ENCODE measurements at regions not wholly inside any gene's neighbourhood (a gene's known extent, or its start where the extent isn't known, plus 50 kb on each side); places are given as distances from the start of the nearest gene placed in this dataset.
"Not testable (repeated sequence)": the region's sequence is repeated elsewhere in the genome, so short reads cannot be mapped to it uniquely, and the experiment has no call there.

GRCh38 chr20:40634891-40635290 lies 54.1 kb downstream of the MAFB start:
- peak in 1 of 2 donors; percentile 1 for DNase-seq (ENCODE audit: low spot score in 2 of 2)
- peaks cover 2% of the 10 kb centered on the region for H3K36me3 Mint-ChIP-seq
- H3K27ac Mint-ChIP-seq, result no peak overlapping the region
- H3K9me3 Mint-ChIP-seq, result peaks cover 3% of the 10 kb centered on the region
- H3K4me3 Mint-ChIP-seq, result no peak overlapping the region
- H3K27me3 Mint-ChIP-seq, result peaks cover 10% of the 10 kb centered on the region
- H3K4me1 Mint-ChIP-seq, result no peaks in the 10 kb centered on the region
- no peak for ATAC-seq (ENCODE audit: low read depth)

GRCh38 chr20:40633123-40633850 lies 55.7 kb downstream of the MAFB start:
- H3K4me1 Mint-ChIP-seq, result no peaks in the 10 kb centered on the region
- no peak for ATAC-seq (ENCODE audit: low read depth)
- H3K4me3 Mint-ChIP-seq, result no peak overlapping the region
- no peaks in the 10 kb centered on the region for H3K36me3 Mint-ChIP-seq
- no peak overlapping the region for H3K27ac Mint-ChIP-seq
- peaks cover 1% of the 10 kb centered on the region for H3K27me3 Mint-ChIP-seq
- no peak for DNase-seq (ENCODE audit: low spot score in 2 of 2)
- no peaks in the 10 kb centered on the region for H3K9me3 Mint-ChIP-seq

GRCh38 chr20:40632346-40632976 lies 56.6 kb downstream of the MAFB start:
- no peaks in the 10 kb centered on the region for H3K4me1 Mint-ChIP-seq
- no peak for ATAC-seq (ENCODE audit: low read depth)
- peaks cover 4% of the 10 kb centered on the region for H3K27me3 Mint-ChIP-seq
- H3K27ac Mint-ChIP-seq, result no peak overlapping the region
- no peaks in the 10 kb centered on the region for H3K36me3 Mint-ChIP-seq
- H3K9me3 Mint-ChIP-seq, result peaks cover 2% of the 10 kb centered on the region
- DNase-seq (ENCODE audit: low spot score in 2 of 2), result peak in 1 of 2 donors; percentile 5
- H3K4me3 Mint-ChIP-seq, result no peak overlapping the region

- H3K4me1 Mint-ChIP-seq, result no peaks in the 10 kb centered on the region
- no peaks in the 10 kb centered on the region for H3K36me3 Mint-ChIP-seq
- no peak for DNase-seq (ENCODE audit: low spot score in 2 of 2)
- H3K27ac Mint-ChIP-seq, result no peak overlapping the region
- H3K27me3 Mint-ChIP-seq, result peaks cover 5% of the 10 kb centered on the region
- ATAC-seq (ENCODE audit: low read depth), result no peak
- H3K9me3 Mint-ChIP-seq, result peaks cover 5% of the 10 kb centered on the region
- H3K4me3 Mint-ChIP-seq, result no peak overlapping the region
These were observed 57.9 kb downstream of the MAFB start for GRCh38 chr20:40631119-40631631.

GRCh38 chr20:40630713-40631112 lies 58.3 kb downstream of the MAFB start:
- ATAC-seq (ENCODE audit: low read depth), result no peak
- Mint-ChIP-seq H3K27me3 (peaks cover 5% of the 10 kb centered on the region), H3K27ac (no peak overlapping the region), H3K9me3 (peaks cover 7% of the 10 kb centered on the region), H3K4me3 (no peak overlapping the region), H3K4me1 (no peaks in the 10 kb centered on the region), H3K36me3 (no peaks in the 10 kb centered on the region)
- DNase-seq (ENCODE audit: low spot score in 2 of 2), result no peak

GRCh38 chr20:40630099-40630498 lies 58.9 kb downstream of the MAFB start:
- Mint-ChIP-seq H3K27me3 (peaks cover 5% of the 10 kb centered on the region), H3K9me3 (peaks cover 7% of the 10 kb centered on the region), H3K27ac (no peak overlapping the region), H3K36me3 (no peaks in the 10 kb centered on the region), H3K4me3 (no peak overlapping the region), H3K4me1 (no peaks in the 10 kb centered on the region)
- ATAC-seq (ENCODE audit: low read depth) (no peak), DNase-seq (ENCODE audit: low spot score in 2 of 2) (peak in 1 of 2 donors; percentile 0)

- Mint-ChIP-seq H3K27me3 (peaks cover 5% of the 10 kb centered on the region), H3K36me3 (no peaks in the 10 kb centered on the region), H3K4me3 (no peak overlapping the region), H3K27ac (no peak overlapping the region), H3K4me1 (no peaks in the 10 kb centered on the region), H3K9me3 (peaks cover 7% of the 10 kb centered on the region)
- ATAC-seq (ENCODE audit: low read depth), result no peak
- no peak for DNase-seq (ENCODE audit: low spot score in 2 of 2)
These were observed 60.2 kb downstream of the MAFB start for GRCh38 chr20:40628877-40629276.

- H3K27me3 Mint-ChIP-seq, result peaks cover 11% of the 10 kb centered on the region
- not testable (repeated sequence) for DNase-seq (ENCODE audit: low spot score in 2 of 2); H3K27ac Mint-ChIP-seq; H3K36me3 Mint-ChIP-seq; H3K4me1 Mint-ChIP-seq; ATAC-seq (ENCODE audit: low read depth); H3K9me3 Mint-ChIP-seq; H3K4me3 Mint-ChIP-seq
These were observed 70.0 kb downstream of the MAFB start for GRCh38 chr20:40619053-40619452.

GRCh38 chr20:40617594-40617993 lies 71.4 kb downstream of the MAFB start:
- Mint-ChIP-seq H3K9me3 (no peaks in the 10 kb centered on the region), H3K27ac (no peak overlapping the region)
- DNase-seq (ENCODE audit: low spot score in 2 of 2), result no peak

GRCh38 chr20:40612837-40613236 lies 76.2 kb downstream of the MAFB start:
- Mint-ChIP-seq H3K36me3 (no peaks in the 10 kb centered on the region), H3K4me3 (no peak overlapping the region), H3K9me3 (peaks cover 4% of the 10 kb centered on the region), H3K4me1 (no peaks in the 10 kb centered on the region), H3K27ac (no peak overlapping the region), H3K27me3 (peaks cover 11% of the 10 kb centered on the region)
- ATAC-seq (ENCODE audit: low read depth), result no peak
- DNase-seq (ENCODE audit: low spot score in 2 of 2), result no peak

More at GRCh38 chr20:40617594-40617993, 71.4 kb downstream of the MAFB start:
- H3K36me3 Mint-ChIP-seq, result no peaks in the 10 kb centered on the region
- no peak for ATAC-seq (ENCODE audit: low read depth)
- H3K27me3 Mint-ChIP-seq, result peaks cover 11% of the 10 kb centered on the region
- H3K4me1 Mint-ChIP-seq, result no peaks in the 10 kb centered on the region
- no peak overlapping the region for H3K4me3 Mint-ChIP-seq

GRCh38 chr20:40612247-40612646 lies 76.8 kb downstream of the MAFB start:
- no peak for ATAC-seq (ENCODE audit: low read depth)
- Mint-ChIP-seq H3K27me3 (peaks cover 9% of the 10 kb centered on the region), H3K27ac (no peak overlapping the region), H3K4me1 (no peaks in the 10 kb centered on the region), H3K9me3 (peaks cover 4% of the 10 kb centered on the region), H3K36me3 (no peaks in the 10 kb centered on the region), H3K4me3 (no peak overlapping the region)
- DNase-seq (ENCODE audit: low spot score in 2 of 2), result no peak

- Mint-ChIP-seq H3K27me3 (peaks cover 5% of the 10 kb centered on the region), H3K36me3 (no peaks in the 10 kb centered on the region), H3K9me3 (peaks cover 4% of the 10 kb centered on the region), H3K4me3 (no peak overlapping the region), H3K27ac (no peak overlapping the region), H3K4me1 (no peaks in the 10 kb centered on the region)
- DNase-seq (ENCODE audit: low spot score in 2 of 2) (no peak), ATAC-seq (ENCODE audit: low read depth) (no peak)
These were observed 78.3 kb downstream of the MAFB start for GRCh38 chr20:40610730-40611129.

- no peaks in the 10 kb centered on the region for H3K4me1 Mint-ChIP-seq
- H3K9me3 Mint-ChIP-seq, result peaks cover 4% of the 10 kb centered on the region
- no peak overlapping the region for H3K4me3 Mint-ChIP-seq
- no peaks in the 10 kb centered on the region for H3K36me3 Mint-ChIP-seq
- ATAC-seq (ENCODE audit: low read depth) (no peak), DNase-seq (ENCODE audit: low spot score in 2 of 2) (no peak)
- H3K27ac Mint-ChIP-seq, result no peak overlapping the region
- peaks cover 10% of the 10 kb centered on the region for H3K27me3 Mint-ChIP-seq
These were observed 81.1 kb downstream of the MAFB start for GRCh38 chr20:40607927-40608326.

- Mint-ChIP-seq H3K27ac (no peak overlapping the region), H3K4me1 (no peaks in the 10 kb centered on the region), H3K27me3 (peaks cover 11% of the 10 kb centered on the region), H3K9me3 (peaks cover 4% of the 10 kb centered on the region), H3K4me3 (no peak overlapping the region), H3K36me3 (no peaks in the 10 kb centered on the region)
- ATAC-seq (ENCODE audit: low read depth) (no peak), DNase-seq (ENCODE audit: low spot score in 2 of 2) (no peak)
These were observed 82.4 kb downstream of the MAFB start for GRCh38 chr20:40606660-40607059.

Measured in memory B cell (primary cell).